ENCODE measurements at regions not wholly inside any gene's neighbourhood (a gene's known extent, or its start where the extent isn't known, plus 50 kb on each side); places are given as distances from the start of the nearest gene placed in this dataset.
"Not testable (repeated sequence)": the region's sequence is repeated elsewhere in the genome, so short reads cannot be mapped to it uniquely, and the experiment has no call there.

GRCh38 chr4:77220828-77221613, 64.0 kb downstream of the CCNG2 start:
- DNase-seq, result no peak

GRCh38 chr4:77225022-77225421, 68.0 kb downstream of the CCNG2 start:
- DNase-seq, result no peak

- no peak for DNase-seq
These were observed 70.1 kb downstream of the CCNG2 start for GRCh38 chr4:77226939-77227705.

GRCh38 chr4:77229433-77229832, 72.4 kb downstream of the CCNG2 start:
- no peak for DNase-seq

GRCh38 chr4:77232653-77233052, 75.6 kb downstream of the CCNG2 start:
- DNase-seq, result no peak

- DNase-seq, result no peak
These were observed 78.4 kb downstream of the CCNG2 start for GRCh38 chr4:77235289-77235854.

- no peak for DNase-seq
These were observed 79.8 kb downstream of the CCNG2 start for GRCh38 chr4:77236806-77237205.

- peak in 5 of 6 experiments; percentile 2 to 30 (median 23) for DNase-seq
These were observed 83.6 kb downstream of the CCNG2 start for GRCh38 chr4:77240469-77241066.

- no peak for DNase-seq
These were observed 91.8 kb downstream of the CCNG2 start for GRCh38 chr4:77248805-77249204.

- no peak for DNase-seq
These were observed 94.7 kb downstream of the CCNG2 start for GRCh38 chr4:77251751-77252150.

- no peak for DNase-seq
These were observed 106.2 kb downstream of the CCNG2 start for GRCh38 chr4:77263247-77263646.

GRCh38 chr4:77263976-77264375, 107.0 kb downstream of the CCNG2 start:
- DNase-seq, result not testable (repeated sequence)

GRCh38 chr4:77264826-77265225, 107.8 kb downstream of the CCNG2 start:
- DNase-seq, result no peak

GRCh38 chr4:77268108-77268507, 111.1 kb downstream of the CCNG2 start:
- DNase-seq, result no peak

- DNase-seq, result no peak
These were observed 112.5 kb downstream of the CCNG2 start for GRCh38 chr4:77269505-77269904.

GRCh38 chr4:77273412-77273811, 116.4 kb downstream of the CCNG2 start:
- DNase-seq, result no peak

- not testable (repeated sequence) for DNase-seq
These were observed 122.1 kb downstream of the CCNG2 start for GRCh38 chr4:77279114-77279513.

- DNase-seq, result no peak
These were observed 125.3 kb downstream of the CCNG2 start for GRCh38 chr4:77282305-77282704.

- DNase-seq, result no peak
These were observed 127.0 kb downstream of the CCNG2 start for GRCh38 chr4:77284036-77284435.

- DNase-seq, result no peak
These were observed 129.9 kb downstream of the CCNG2 start for GRCh38 chr4:77286906-77287305.

GRCh38 chr4:77293426-77293825, 136.4 kb downstream of the CCNG2 start:
- no peak for DNase-seq

GRCh38 chr4:77300996-77301395, 144.0 kb downstream of the CCNG2 start:
- not testable (repeated sequence) for DNase-seq

- DNase-seq, result no peak
These were observed 148.8 kb downstream of the CCNG2 start for GRCh38 chr4:77305766-77306165.

Data from stimulated activated naive CD4-positive, alpha-beta T cell (primary cell).